ENCODE measurements at regions not wholly inside any gene's neighbourhood (a gene's known extent, or its start where the extent isn't known, plus 50 kb on each side); places are given as distances from the start of the nearest gene placed in this dataset.

DNA sequence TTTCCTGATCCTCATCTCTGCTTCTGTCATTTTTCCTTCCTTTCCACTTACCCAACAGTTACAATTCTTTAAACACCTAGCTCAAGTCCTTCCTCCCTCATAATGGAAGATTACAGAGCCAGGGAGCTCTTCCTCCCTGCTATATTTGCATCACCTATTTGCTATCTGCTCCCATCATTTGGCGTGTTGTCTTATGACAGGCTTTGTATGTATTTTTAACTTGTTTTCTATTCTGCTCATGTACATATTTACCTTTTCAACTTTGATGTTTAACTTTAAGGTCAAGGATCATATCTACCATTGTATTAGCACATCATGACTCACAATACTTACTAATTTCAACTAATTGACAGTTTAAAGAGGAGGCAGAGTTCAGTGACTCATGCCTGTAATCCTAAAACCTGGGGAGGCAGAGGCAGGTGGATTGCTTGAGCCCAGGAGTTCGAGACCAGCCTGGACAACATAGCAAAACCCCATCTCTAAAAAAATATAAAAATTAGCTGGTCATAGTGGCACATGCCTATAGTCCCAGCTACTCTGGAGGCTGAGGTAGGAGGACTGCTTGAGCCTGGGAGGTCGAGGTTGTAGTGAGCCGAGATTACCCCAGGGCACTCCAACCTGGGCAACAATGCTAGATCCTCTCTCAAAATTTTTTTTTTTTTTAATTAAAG lies 92.5 kb upstream of the FOXN2 start:
- no peak for DNase-seq (ENCODE audit: low read depth in 1 of 2, low spot score in 1 of 2)
- TF ChIP-seq SPI1 (IDR thresholded peaks at IDR 0.05; ENCODE audit: borderline replicate concordance, low read depth) = no peak
- TF ChIP-seq POLR2AphosphoS5 (IDR thresholded peaks at IDR 0.05; ENCODE audit: low read depth) = no peak
- TF ChIP-seq, protein P1, sequence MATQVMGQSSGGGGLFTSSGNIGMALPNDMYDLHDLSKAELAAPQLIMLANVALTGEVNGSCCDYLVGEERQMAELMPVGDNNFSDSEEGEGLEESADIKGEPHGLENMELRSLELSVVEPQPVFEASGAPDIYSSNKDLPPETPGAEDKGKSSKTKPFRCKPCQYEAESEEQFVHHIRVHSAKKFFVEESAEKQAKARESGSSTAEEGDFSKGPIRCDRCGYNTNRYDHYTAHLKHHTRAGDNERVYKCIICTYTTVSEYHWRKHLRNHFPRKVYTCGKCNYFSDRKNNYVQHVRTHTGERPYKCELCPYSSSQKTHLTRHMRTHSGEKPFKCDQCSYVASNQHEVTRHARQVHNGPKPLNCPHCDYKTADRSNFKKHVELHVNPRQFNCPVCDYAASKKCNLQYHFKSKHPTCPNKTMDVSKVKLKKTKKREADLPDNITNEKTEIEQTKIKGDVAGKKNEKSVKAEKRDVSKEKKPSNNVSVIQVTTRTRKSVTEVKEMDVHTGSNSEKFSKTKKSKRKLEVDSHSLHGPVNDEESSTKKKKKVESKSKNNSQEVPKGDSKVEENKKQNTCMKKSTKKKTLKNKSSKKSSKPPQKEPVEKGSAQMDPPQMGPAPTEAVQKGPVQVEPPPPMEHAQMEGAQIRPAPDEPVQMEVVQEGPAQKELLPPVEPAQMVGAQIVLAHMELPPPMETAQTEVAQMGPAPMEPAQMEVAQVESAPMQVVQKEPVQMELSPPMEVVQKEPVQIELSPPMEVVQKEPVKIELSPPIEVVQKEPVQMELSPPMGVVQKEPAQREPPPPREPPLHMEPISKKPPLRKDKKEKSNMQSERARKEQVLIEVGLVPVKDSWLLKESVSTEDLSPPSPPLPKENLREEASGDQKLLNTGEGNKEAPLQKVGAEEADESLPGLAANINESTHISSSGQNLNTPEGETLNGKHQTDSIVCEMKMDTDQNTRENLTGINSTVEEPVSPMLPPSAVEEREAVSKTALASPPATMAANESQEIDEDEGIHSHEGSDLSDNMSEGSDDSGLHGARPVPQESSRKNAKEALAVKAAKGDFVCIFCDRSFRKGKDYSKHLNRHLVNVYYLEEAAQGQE (IDR thresholded peaks at IDR 0.05; ENCODE audit: insufficient replicate concordance, low read depth) = no peak
- TF ChIP-seq GABPA (IDR thresholded peaks at IDR 0.05; ENCODE audit: low read depth) = no peak
- TF ChIP-seq, protein P2, sequence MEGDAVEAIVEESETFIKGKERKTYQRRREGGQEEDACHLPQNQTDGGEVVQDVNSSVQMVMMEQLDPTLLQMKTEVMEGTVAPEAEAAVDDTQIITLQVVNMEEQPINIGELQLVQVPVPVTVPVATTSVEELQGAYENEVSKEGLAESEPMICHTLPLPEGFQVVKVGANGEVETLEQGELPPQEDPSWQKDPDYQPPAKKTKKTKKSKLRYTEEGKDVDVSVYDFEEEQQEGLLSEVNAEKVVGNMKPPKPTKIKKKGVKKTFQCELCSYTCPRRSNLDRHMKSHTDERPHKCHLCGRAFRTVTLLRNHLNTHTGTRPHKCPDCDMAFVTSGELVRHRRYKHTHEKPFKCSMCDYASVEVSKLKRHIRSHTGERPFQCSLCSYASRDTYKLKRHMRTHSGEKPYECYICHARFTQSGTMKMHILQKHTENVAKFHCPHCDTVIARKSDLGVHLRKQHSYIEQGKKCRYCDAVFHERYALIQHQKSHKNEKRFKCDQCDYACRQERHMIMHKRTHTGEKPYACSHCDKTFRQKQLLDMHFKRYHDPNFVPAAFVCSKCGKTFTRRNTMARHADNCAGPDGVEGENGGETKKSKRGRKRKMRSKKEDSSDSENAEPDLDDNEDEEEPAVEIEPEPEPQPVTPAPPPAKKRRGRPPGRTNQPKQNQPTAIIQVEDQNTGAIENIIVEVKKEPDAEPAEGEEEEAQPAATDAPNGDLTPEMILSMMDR (IDR thresholded peaks at IDR 0.05; ENCODE audit: insufficient read depth, low read length) = no peak
- Histone ChIP-seq H3K4me3 (replicated peaks; ENCODE audit: insufficient read depth, low read length) (no peak overlapping the region), H3K27ac (replicated peaks) (no peak overlapping the region), H3K27me3 (ENCODE audit: insufficient read depth, poor library complexity, severe bottlenecking) (no peaks in the 10 kb centered on the region)

DNA sequence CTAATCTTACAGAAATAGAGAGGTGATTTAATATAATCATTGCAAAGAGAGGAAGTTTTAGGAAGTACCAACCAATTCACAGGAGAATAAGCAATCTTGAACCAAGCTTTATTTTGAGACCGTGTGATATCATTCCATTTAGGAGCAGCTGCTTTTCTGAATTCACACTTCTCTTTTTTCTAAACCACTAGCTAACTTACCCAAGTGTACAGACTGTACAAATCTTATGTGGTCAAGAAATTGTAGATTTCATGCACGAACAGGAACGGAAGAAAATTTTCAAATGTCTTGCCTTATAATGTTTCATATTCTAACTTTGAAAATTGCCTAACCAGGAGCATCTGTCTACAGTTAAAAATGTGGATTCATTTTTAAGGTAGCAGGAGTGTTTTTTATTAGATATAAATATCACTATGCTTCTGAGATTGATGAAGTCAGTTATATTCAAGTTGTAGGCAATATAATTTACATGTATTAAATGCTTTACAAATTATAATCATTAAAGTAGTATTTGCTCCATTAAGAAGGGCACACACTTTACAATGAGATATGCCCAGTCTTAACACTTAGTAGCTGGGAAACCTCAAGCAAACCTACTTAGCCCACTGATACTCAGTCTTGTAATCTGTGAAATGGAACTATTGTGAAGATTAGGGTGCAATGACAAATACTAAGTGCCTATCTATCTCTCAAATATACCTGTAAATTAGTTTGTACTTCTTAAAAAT lies 86.7 kb upstream of the FOXN2 start:
- H3K27ac ChIP-seq (replicated peaks) = peak overlapping the region; percentile 77
- DNase-seq (ENCODE audit: low read depth in 1 of 2, low spot score in 1 of 2) = peak; percentile 67 to 71
- H3K27me3 ChIP-seq (ENCODE audit: insufficient read depth, poor library complexity, severe bottlenecking) = no peaks in the 10 kb centered on the region
- TF ChIP-seq SPI1 (IDR thresholded peaks at IDR 0.05; ENCODE audit: borderline replicate concordance, low read depth) (peak; percentile 98), GABPA (IDR thresholded peaks at IDR 0.05; ENCODE audit: low read depth) (peak; percentile 25; the same call in 1 of the 2 replicates), POLR2AphosphoS5 (IDR thresholded peaks at IDR 0.05; ENCODE audit: low read depth) (peak; percentile 67; the same call in 1 of the 2 replicates)
- TF ChIP-seq, protein P2 (IDR thresholded peaks at IDR 0.05; ENCODE audit: insufficient read depth, low read length) = no peak
- no peak overlapping the region for H3K4me3 ChIP-seq (replicated peaks; ENCODE audit: insufficient read depth, low read length)

DNA sequence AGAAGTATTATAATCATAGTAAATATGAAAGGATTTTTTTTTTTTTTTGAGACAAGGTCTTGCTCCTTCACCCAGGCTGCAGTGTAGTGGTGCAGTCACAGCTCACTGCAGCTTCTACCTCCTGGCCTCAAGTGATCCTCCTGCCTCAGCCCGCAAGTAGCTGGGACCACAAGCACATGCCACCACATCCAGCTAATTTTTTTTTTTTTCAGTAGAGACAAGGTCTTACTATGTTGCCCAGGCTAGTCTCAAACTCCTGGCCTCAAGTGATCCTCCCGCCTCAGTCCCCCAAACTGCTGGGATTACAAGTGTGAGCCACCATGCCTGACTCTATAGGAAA lies 86.2 kb upstream of the FOXN2 start:
- peak in 1 of 2 experiments; percentile 56 for DNase-seq (ENCODE audit: low read depth in 1 of 2, low spot score in 1 of 2)
- TF ChIP-seq, protein P1 (IDR thresholded peaks at IDR 0.05; ENCODE audit: insufficient replicate concordance, low read depth) = no peak
- TF ChIP-seq, protein P2 (IDR thresholded peaks at IDR 0.05; ENCODE audit: insufficient read depth, low read length) = no peak
- no peak for TF ChIP-seq GABPA (IDR thresholded peaks at IDR 0.05; ENCODE audit: low read depth)
- no peak for TF ChIP-seq SPI1 (IDR thresholded peaks at IDR 0.05; ENCODE audit: borderline replicate concordance, low read depth)
- no peak for TF ChIP-seq POLR2AphosphoS5 (IDR thresholded peaks at IDR 0.05; ENCODE audit: low read depth)
- Histone ChIP-seq H3K4me3 (replicated peaks; ENCODE audit: insufficient read depth, low read length) (no peak overlapping the region), H3K27ac (replicated peaks) (peak overlapping the region; percentile 77), H3K27me3 (ENCODE audit: insufficient read depth, poor library complexity, severe bottlenecking) (no peaks in the 10 kb centered on the region)
